ENCODE measurements at regions not wholly inside any gene's neighbourhood (a gene's known extent, or its start where the extent isn't known, plus 50 kb on each side); places are given as distances from the start of the nearest gene placed in this dataset.
A peak's percentile ranks its signal among the peaks of the same experiment; 100 is the strongest.
"Not testable (repeated sequence)": the region's sequence is repeated elsewhere in the genome, so short reads cannot be mapped to it uniquely, and the experiment has no call there.

GRCh38 chr5:163953901-163954300 lies 448.5 kb downstream of the MAT2B start:
- DNase-seq, result no peak

DNA sequence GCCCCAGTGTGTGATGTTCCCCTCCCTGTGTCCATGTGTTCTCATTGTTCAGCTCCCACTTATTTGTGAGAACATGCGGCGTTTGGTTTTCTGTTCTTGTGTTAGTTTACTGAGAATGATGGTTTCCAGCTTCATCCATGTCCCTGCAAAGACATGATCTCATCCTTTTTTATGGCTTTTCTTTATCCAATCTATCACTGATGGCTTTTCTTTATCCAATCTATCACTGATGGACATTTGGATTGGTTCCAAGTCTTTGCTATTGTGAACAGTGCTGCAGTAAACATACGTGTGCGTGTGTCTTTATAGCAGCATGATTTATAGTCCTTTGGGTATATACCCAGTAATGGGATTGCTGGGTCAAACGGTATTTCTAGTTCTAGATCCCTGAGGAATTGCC lies 455.8 kb downstream of the MAT2B start:
- DNase-seq, result not testable (repeated sequence)

GRCh38 chr5:163963881-163964280 lies 458.5 kb downstream of the MAT2B start:
- DNase-seq, result no peak

DNA sequence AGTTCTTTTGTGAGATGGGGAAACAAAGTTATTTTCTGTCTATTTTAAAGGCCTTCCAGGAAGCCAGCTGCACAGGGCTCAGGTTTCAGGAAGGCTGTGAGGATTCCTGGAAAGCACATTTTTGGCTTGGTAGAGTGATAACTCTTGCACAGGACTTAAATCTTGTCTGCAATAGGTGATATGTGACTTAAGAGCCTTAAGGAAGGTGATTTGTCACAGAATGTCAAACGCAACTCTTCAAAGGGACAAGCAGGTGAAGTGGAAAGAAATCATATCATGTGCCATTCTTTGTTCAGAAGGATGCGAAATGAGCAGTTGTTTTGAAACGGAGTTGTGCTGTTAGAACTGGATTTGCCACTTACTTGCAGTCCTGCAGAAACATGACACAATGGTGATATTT lies 459.3 kb downstream of the MAT2B start:
- DNase-seq, result no peak

DNA sequence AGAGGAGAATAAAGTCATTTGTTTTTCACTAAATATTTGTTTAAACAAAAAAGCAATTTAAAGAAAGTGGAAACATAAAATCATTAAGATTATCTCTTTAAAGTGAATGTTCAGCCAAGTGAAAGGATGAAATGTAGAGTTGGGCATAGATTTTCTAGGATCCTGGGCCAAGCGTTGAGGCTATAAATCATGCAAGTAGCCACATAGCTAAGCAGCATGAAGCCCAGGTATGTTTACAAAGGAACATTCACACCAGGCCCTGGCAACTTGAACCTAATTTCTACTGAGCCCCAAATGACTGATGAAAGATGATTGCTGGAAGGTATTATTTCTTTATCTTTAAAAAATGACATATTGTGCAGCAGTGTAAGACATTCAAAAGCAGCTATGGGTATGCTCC lies 461.8 kb downstream of the MAT2B start:
- no peak for DNase-seq

DNA sequence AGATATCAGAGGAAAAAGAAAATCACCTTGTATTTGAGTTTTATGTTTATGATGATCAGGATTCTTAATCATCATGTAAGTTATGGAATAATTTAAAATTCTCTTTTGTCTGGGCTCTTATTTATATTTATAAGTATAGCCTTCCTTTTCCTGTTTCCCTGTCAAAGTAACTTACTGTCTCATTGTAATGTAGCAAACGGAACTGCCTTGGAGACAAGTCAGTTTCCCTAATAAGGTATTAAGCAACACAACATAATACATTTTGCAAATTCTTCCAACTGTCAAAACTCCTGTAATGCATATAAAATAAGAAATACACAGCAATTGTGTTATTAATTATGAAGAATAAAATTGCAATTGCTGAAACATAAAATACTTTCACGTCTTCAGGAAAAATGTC lies 463.2 kb downstream of the MAT2B start:
- no peak for DNase-seq

DNA sequence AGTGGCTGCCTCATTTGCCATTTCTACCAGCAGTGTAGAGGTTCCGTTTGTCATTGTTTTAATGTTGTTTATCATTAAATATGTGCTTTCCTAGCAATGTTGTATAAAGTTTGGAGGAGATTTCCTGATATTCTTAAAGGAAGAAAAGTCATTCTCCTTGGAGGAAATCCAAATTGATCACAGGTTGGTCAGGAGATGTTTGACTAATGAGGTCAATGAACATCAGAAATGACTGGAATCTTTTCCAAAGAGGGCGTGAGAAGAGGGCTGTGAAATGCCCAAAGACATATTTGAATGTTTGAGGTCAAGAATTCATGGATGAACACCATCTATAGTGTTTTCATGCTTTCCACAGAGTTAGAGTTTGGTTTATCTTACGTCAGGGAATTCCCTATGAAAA lies 471.3 kb downstream of the MAT2B start:
- DNase-seq, result no peak

- DNase-seq, result no peak
These were observed 473.5 kb downstream of the MAT2B start for GRCh38 chr5:163978897-163979296.

- no peak for DNase-seq
These were observed 483.1 kb downstream of the MAT2B start for GRCh38 chr5:163988566-163988965.

DNA sequence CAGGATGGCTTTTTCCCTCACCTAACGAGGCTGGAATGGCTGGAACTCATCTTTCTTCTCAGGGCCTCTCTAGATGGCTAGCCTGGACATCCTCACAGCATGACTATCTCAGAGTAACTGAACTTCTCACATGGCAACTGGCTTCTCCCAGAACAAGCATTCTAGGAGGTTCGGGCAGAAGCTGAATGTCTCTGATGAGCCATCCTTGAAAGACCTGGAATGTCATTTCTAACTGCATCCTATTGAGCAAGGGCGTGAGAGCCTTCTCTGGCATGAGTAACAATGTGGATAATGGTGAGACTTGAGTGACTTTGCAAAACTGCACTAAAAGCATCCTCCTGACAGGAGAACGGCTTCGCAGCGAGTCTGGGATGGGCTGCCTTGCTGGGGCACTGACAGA lies 487.7 kb downstream of the MAT2B start:
- DNase-seq, result no peak

GRCh38 chr5:163995206-163995605 lies 489.8 kb downstream of the MAT2B start:
- no peak for DNase-seq

- DNase-seq, result no peak
These were observed 492.5 kb downstream of the MAT2B start for GRCh38 chr5:163997965-163998364.

DNA sequence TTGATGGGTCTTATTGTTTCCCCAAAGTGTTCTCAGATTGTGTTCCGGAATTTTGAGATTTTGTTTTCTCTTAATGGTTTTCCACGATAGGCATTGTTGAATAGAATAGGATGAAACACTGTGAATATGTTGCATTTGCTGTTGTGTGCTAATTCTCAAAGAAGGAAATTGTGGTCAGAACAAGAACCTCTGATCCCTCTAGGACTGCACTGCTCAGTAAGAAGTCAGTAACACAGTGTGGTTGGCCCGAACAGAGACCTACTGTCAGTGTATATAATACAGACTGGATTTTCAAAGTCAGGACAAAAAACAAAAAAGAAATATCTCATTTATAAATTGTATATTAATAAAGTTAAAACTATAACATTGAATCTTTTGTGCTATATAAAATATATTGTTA lies 494.8 kb downstream of the MAT2B start:
- DNase-seq, result no peak

GRCh38 chr5:164000819-164001218 lies 495.4 kb downstream of the MAT2B start:
- DNase-seq, result no peak

DNA sequence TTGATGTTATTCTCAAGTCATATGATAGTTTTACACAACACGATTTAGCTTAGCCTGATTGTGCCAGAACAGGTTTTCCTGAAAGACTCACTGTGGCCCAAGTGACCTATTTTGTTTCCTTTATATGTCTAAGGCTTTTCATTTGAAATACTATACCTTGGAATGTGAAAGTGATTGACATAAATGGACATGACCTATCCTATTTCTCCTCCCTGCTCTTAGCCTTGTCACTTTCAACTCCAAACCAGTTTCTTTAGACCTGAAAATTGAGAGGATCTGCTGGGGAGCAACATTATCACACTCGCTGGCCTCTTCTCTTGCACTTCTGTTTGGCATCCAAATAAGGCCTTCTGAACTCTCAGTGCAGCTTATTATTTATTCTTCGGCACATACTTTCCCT lies 496.8 kb downstream of the MAT2B start:
- DNase-seq, result peak; percentile 18

GRCh38 chr5:164002628-164003027 lies 497.2 kb downstream of the MAT2B start:
- no peak for DNase-seq

GRCh38 chr5:164005071-164005470 lies 499.7 kb downstream of the MAT2B start:
- DNase-seq, result no peak

DNA sequence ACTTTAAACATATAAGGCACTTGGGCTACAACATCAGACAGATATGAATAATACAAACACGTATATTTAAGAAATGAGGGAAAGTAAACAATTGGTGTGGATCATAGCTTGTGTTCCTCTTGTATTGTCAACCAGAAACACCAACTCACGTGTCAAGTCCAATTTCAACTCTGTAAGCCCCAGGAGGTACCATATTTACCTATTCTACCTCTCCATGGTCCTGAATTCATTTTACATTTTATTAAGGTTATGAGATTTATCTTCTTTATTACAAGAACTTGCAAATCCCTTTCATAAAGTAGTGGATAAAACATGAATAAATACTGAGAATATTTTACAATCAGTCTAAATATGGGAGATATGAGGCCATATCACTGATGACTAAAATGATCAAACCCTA lies 501.6 kb downstream of the MAT2B start:
- DNase-seq, result no peak

GRCh38 chr5:164009621-164010020 lies 504.2 kb downstream of the MAT2B start:
- DNase-seq, result no peak

DNA sequence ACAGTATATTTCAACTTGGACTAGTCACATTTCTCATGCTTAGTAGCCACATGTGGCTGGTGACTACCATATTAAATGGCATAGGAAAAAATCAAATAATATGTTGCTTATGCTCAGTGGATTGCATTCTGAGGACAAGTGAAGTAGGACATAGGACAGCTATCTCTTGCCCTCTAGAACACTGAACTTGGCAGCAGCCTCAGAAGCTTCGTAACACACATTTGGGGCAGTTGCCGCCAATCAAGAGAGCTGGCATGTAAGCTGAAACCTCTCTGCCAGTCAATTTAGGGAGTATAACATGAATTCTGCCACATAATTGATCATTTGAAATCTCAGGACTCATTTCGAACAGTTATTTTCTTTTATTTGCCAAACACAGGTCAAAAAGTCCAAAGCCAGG lies 505.5 kb downstream of the MAT2B start:
- no peak for DNase-seq

- DNase-seq, result no peak
These were observed 507.0 kb downstream of the MAT2B start for GRCh38 chr5:164012371-164012770.

- peak; percentile 35 for DNase-seq
These were observed 507.8 kb downstream of the MAT2B start for GRCh38 chr5:164013077-164013670.

- no peak for DNase-seq
These were observed 514.7 kb downstream of the MAT2B start for GRCh38 chr5:164020116-164020515.

- no peak for DNase-seq
These were observed 522.3 kb downstream of the MAT2B start for GRCh38 chr5:164027738-164028137.

GRCh38 chr5:164038128-164038783 lies 532.8 kb downstream of the MAT2B start:
- no peak for DNase-seq

Data from right kidney (tissue), 1 donor.